ENCODE measurements at regions not wholly inside any gene's neighbourhood (a gene's known extent, or its start where the extent isn't known, plus 50 kb on each side); places are given as distances from the start of the nearest gene placed in this dataset.
"Not testable (repeated sequence)": the region's sequence is repeated elsewhere in the genome, so short reads cannot be mapped to it uniquely, and the experiment has no call there.

DNA sequence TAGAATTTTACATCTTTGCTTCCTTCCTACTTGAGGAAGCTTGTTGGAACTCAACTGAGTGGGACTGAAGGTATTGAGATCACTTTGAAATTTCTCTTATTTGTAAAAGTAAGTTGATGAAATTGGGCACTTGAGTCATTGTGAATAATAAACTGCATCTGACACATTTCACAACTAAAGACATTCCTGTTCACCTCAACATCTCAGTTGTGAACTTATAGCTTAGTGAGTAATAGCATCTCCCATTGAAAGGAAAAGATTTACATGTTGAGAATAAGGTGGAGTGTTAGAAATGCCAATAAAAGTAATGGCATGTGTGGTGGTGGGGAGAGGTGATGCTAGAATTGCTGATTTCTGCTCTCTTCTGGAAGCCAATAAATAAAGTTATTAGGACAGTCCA lies 145.0 kb downstream of the SLC24A2 start:
- Mint-ChIP-seq H3K36me3 (no peaks in the 10 kb centered on the region), H3K27me3 (peaks cover 38% of the 10 kb centered on the region), H3K4me1 (no peaks in the 10 kb centered on the region), H3K27ac (no peak overlapping the region), H3K9me3 (ENCODE audit: low read depth) (no peaks in the 10 kb centered on the region), H3K4me3 (no peak overlapping the region)
- ATAC-seq (no peak), DNase-seq (no peak)
- CTCF ChIA-PET = no interaction called here

GRCh38 chr9:19642256-19642655 lies 146.6 kb downstream of the SLC24A2 start:
- H3K36me3 Mint-ChIP-seq = no peaks in the 10 kb centered on the region
- DNase-seq = no peak
- no peak overlapping the region for H3K27ac Mint-ChIP-seq
- H3K4me1 Mint-ChIP-seq = no peaks in the 10 kb centered on the region
- no peaks in the 10 kb centered on the region for H3K9me3 Mint-ChIP-seq (ENCODE audit: low read depth)
- no peak for ATAC-seq
- H3K4me3 Mint-ChIP-seq = no peak overlapping the region
- CTCF ChIA-PET = no interaction called here
- H3K27me3 Mint-ChIP-seq = peaks cover 26% of the 10 kb centered on the region

DNA sequence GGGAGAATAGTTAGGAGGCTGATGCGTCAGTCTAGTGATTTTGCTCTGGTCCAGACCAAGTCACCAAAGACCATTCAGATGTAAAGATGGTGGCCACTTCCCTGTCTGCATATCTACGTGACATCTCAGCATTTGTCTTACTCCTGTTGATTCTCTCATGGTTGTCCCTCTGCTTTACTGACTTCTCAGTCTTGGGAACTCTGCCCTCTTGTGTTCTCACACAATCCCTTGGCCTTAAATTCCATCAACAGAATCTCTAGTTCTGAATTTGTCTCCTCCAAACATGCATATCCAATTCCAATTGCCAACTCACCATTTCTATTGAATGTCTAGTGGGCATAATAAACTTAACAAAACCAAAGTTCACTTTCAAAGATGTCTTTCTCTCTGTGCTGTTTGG lies 147.8 kb downstream of the SLC24A2 start:
- Mint-ChIP-seq H3K4me3 (no peak overlapping the region), H3K36me3 (no peaks in the 10 kb centered on the region), H3K4me1 (no peaks in the 10 kb centered on the region), H3K27me3 (peaks cover 21% of the 10 kb centered on the region), H3K9me3 (ENCODE audit: low read depth) (no peaks in the 10 kb centered on the region), H3K27ac (no peak overlapping the region)
- DNase-seq (no peak), ATAC-seq (no peak)
- CTCF ChIA-PET = interaction anchor here (1.5 kb wide), 1 partner anchor 176 kb away, joined by 3 read pairs; no protein-coding TSS in a partner anchor

- H3K36me3 Mint-ChIP-seq = no peaks in the 10 kb centered on the region
- CTCF ChIA-PET = interaction anchor here (1.5 kb wide), 1 partner anchor 175 kb away, joined by 3 read pairs; no protein-coding TSS in a partner anchor
- no peak for ATAC-seq
Measured at GRCh38 chr9:19640014-19640413, 148.8 kb downstream of the SLC24A2 start.

GRCh38 chr9:19637084-19637483 lies 151.8 kb downstream of the SLC24A2 start:
- Mint-ChIP-seq H3K4me3 (no peak overlapping the region), H3K27me3 (peaks cover 9% of the 10 kb centered on the region), H3K9me3 (ENCODE audit: low read depth) (no peaks in the 10 kb centered on the region), H3K36me3 (no peaks in the 10 kb centered on the region), H3K27ac (no peak overlapping the region), H3K4me1 (no peaks in the 10 kb centered on the region)
- DNase-seq (no peak), ATAC-seq (no peak)
- CTCF ChIA-PET = no interaction called here

More at GRCh38 chr9:19640014-19640413, 148.8 kb downstream of the SLC24A2 start:
- Mint-ChIP-seq H3K9me3 (ENCODE audit: low read depth) (no peaks in the 10 kb centered on the region), H3K4me1 (no peaks in the 10 kb centered on the region), H3K4me3 (no peak overlapping the region), H3K27ac (no peak overlapping the region), H3K27me3 (peaks cover 18% of the 10 kb centered on the region)
- no peak for DNase-seq

GRCh38 chr9:19634881-19635280 lies 154.0 kb downstream of the SLC24A2 start:
- H3K9me3 Mint-ChIP-seq (ENCODE audit: low read depth) = no peaks in the 10 kb centered on the region
- H3K4me3 Mint-ChIP-seq = no peak overlapping the region
- DNase-seq (no peak), ATAC-seq (no peak)
- no peak overlapping the region for H3K27ac Mint-ChIP-seq
- no peaks in the 10 kb centered on the region for H3K36me3 Mint-ChIP-seq
- peaks cover 8% of the 10 kb centered on the region for H3K27me3 Mint-ChIP-seq
- CTCF ChIA-PET = interaction anchor here (1.6 kb wide), 1 partner anchor 170 kb away, joined by 4 read pairs; no protein-coding TSS in a partner anchor
- H3K4me1 Mint-ChIP-seq = no peaks in the 10 kb centered on the region

GRCh38 chr9:19631181-19631580 lies 157.7 kb downstream of the SLC24A2 start:
- DNase-seq = no peak
- Mint-ChIP-seq H3K4me3 (no peak overlapping the region), H3K27me3 (peaks cover 21% of the 10 kb centered on the region), H3K4me1 (no peaks in the 10 kb centered on the region), H3K27ac (no peak overlapping the region), H3K36me3 (no peaks in the 10 kb centered on the region), H3K9me3 (ENCODE audit: low read depth) (no peaks in the 10 kb centered on the region)
- no peak for ATAC-seq
- CTCF ChIA-PET = no interaction called here

- CTCF ChIA-PET = no interaction called here
- ATAC-seq (no peak), DNase-seq (no peak)
- Mint-ChIP-seq H3K36me3 (no peaks in the 10 kb centered on the region), H3K4me3 (no peak overlapping the region), H3K4me1 (no peaks in the 10 kb centered on the region), H3K27me3 (peaks cover 21% of the 10 kb centered on the region), H3K9me3 (ENCODE audit: low read depth) (no peaks in the 10 kb centered on the region), H3K27ac (no peak overlapping the region)
Measured at GRCh38 chr9:19630760-19631159, 158.1 kb downstream of the SLC24A2 start.

DNA sequence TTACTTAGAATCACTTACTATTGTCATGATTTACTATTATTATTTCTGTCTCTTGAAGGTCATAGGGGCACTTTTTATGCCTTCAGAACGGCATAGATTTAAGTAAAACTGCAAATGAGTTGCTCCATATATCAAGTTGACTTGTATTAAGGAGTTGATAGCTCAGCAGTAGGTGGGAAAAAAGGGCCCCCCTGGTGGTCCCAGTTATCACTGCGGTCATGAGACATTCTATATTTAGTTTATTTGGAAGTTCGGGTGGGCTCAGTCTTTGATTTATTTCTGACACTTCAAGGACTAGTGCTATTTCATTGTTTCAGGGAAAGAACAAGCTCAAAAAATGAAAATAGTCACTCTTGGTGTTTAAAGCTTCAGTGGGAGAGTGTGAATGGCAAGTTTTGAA lies 159.3 kb downstream of the SLC24A2 start:
- CTCF ChIA-PET = interaction anchor here (2.2 kb wide), 1 partner anchor 9 kb away, joined by 8 read pairs; no protein-coding TSS in a partner anchor
- peaks cover 23% of the 10 kb centered on the region for H3K27me3 Mint-ChIP-seq
- H3K4me1 Mint-ChIP-seq = no peaks in the 10 kb centered on the region
- no peak overlapping the region for H3K4me3 Mint-ChIP-seq
- no peak for DNase-seq
- H3K9me3 Mint-ChIP-seq (ENCODE audit: low read depth) = no peaks in the 10 kb centered on the region
- H3K36me3 Mint-ChIP-seq = no peaks in the 10 kb centered on the region
- ATAC-seq = no peak
- no peak overlapping the region for H3K27ac Mint-ChIP-seq

- H3K27ac Mint-ChIP-seq; H3K36me3 Mint-ChIP-seq; CTCF ChIA-PET; H3K4me1 Mint-ChIP-seq; ATAC-seq; H3K9me3 Mint-ChIP-seq (ENCODE audit: low read depth); H3K4me3 Mint-ChIP-seq; DNase-seq: not testable (repeated sequence)
- peaks cover 30% of the 10 kb centered on the region for H3K27me3 Mint-ChIP-seq
Measured at GRCh38 chr9:19625426-19625825, 163.4 kb downstream of the SLC24A2 start.

GRCh38 chr9:19624519-19624918 lies 164.3 kb downstream of the SLC24A2 start:
- Mint-ChIP-seq H3K9me3 (ENCODE audit: low read depth) (no peaks in the 10 kb centered on the region), H3K36me3 (no peaks in the 10 kb centered on the region), H3K27ac (no peak overlapping the region), H3K4me1 (no peaks in the 10 kb centered on the region), H3K4me3 (no peak overlapping the region), H3K27me3 (peaks cover 35% of the 10 kb centered on the region)
- CTCF ChIA-PET = no interaction called here
- ATAC-seq = no peak
- DNase-seq = no peak

- Mint-ChIP-seq H3K36me3 (no peaks in the 10 kb centered on the region), H3K9me3 (ENCODE audit: low read depth) (no peaks in the 10 kb centered on the region), H3K4me1 (no peaks in the 10 kb centered on the region), H3K27ac (no peak overlapping the region), H3K27me3 (peaks cover 36% of the 10 kb centered on the region), H3K4me3 (no peak overlapping the region)
- DNase-seq (no peak), ATAC-seq (no peak)
- CTCF ChIA-PET = no interaction called here
Measured at GRCh38 chr9:19623941-19624340, 164.9 kb downstream of the SLC24A2 start.

DNA sequence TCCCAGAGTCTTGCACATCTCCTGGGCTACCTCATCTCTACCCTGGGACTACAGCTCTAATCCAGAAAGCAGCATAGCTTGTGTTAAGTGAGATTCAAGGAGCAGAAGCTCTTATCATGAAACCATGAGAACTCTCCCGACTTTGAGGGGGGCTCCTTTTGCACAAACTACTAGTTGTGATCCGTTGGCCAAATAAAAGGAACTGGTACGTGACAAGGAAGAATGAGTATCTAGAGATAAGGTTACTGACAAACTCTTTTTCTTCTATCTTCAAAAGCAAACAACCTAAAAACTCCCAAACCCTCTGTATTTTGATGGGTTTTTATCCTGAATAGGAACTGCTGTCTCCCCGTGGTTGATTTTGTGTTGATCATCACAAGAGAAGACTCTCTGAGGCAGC lies 168.5 kb downstream of the SLC24A2 start:
- CTCF ChIA-PET = no interaction called here

DNA sequence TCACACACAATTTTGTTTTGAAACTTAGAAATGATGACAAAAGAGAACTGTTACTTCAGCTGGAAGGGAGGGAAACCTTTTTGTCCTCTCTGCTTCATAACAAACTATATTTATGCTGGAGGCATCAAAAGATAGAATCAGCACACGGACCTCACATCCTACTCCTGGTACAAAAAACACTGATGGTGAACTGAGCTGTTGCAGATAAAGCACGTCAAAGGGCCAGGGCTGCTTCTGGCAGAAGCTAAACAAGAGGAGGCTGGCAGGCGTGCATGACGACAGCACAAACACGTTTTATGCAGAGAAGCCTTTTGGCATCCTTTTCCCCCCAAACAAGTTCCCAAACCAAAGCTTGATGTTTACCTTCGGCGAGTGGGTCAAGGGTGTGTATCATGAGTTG lies 169.6 kb downstream of the SLC24A2 start:
- DNase-seq (no peak), ATAC-seq (no peak)
- CTCF ChIA-PET = no interaction called here
- Mint-ChIP-seq H3K36me3 (no peaks in the 10 kb centered on the region), H3K4me1 (no peaks in the 10 kb centered on the region), H3K27ac (no peak overlapping the region), H3K9me3 (ENCODE audit: low read depth) (no peaks in the 10 kb centered on the region), H3K4me3 (no peak overlapping the region), H3K27me3 (peaks cover 28% of the 10 kb centered on the region)

More for the DNA sequence above, 168.5 kb downstream of the SLC24A2 start:
- Mint-ChIP-seq H3K27ac (no peak overlapping the region), H3K9me3 (ENCODE audit: low read depth) (no peaks in the 10 kb centered on the region), H3K36me3 (no peaks in the 10 kb centered on the region), H3K27me3 (peaks cover 29% of the 10 kb centered on the region), H3K4me1 (no peaks in the 10 kb centered on the region), H3K4me3 (no peak overlapping the region)
- DNase-seq = no peak
- no peak for ATAC-seq

- DNase-seq (no peak), ATAC-seq (no peak)
- no peaks in the 10 kb centered on the region for H3K9me3 Mint-ChIP-seq (ENCODE audit: low read depth)
Measured at GRCh38 chr9:19618816-19619215, 170.0 kb downstream of the SLC24A2 start.

More at GRCh38 chr9:19618816-19619215, 170.0 kb downstream of the SLC24A2 start:
- CTCF ChIA-PET = no interaction called here
- Mint-ChIP-seq H3K4me3 (no peak overlapping the region), H3K27ac (no peak overlapping the region), H3K27me3 (peaks cover 28% of the 10 kb centered on the region), H3K4me1 (no peaks in the 10 kb centered on the region), H3K36me3 (no peaks in the 10 kb centered on the region)
